Renal cortical epithelial cell (primary cell): ENCODE measurements at regions not wholly inside any gene's neighbourhood (a gene's known extent, or its start where the extent isn't known, plus 50 kb on each side); places are given as distances from the start of the nearest gene placed in this dataset.

ENCODE experiments used
- DNase-seq: peaks from one replicate; pipeline ENCODE4 v3.0.0-alpha.2; 2011; ENCODE audit warnings: low read depth

DNA sequence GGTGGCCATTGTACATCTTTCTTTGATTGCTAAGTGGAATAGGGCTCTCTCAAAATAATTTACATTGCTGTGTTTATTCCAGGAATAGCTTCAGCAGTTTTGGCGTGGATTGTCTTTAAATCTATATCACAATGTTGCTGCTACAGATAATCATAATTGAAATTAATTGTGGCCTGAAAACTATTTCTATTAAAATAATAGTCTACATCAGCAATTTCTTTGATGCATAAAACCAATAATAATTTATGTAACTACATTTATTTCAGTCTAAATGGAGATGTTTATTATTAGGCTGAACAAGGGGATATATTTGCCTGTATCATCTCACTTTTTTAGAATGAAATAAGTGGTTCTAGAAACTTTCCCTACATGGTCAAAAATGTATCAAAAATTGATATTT is 456.0 kb upstream of the CTNND2 start:
- DNase-seq, result no peak

GRCh38 chr5:12358371-12359090 is 454.3 kb upstream of the CTNND2 start:
- DNase-seq, result no peak

DNA sequence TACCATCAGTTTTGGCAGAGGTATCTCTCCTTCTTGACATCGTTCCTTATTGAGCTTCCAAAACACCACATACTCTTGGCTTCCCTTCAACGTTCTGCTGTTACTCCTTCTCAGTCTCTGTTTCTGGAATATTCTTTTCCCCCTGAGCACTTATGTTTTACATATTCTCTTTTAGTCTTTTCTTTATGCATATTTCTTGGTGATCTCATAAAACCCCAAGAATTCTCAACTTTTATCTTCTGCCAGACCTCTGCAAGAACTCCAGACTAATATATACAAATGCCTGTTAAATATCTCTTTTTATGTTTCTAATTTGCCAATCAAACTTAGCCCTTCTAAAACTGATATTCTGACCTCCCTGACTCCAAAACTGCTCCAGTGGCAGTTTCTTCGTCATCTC is 453.4 kb upstream of the CTNND2 start:
- DNase-seq, result no peak

DNA sequence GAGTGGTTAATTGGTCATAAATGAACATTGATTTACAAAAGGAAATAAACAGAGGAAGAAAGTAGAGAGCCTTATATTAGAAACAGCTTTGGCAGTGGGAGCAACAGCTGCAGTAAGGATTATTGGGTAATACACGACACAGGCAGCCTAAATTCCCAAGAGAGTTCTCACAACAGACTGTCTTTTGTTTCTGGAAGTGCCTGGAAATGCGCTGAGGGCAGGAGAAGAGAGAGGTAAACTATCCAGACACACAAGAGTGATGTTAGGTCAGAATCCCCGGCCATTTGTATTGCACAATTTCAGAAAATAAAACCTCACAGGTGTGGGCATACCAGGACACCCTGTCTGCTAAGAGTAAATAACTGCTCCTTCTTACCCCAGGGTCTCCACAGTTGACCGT is 450.4 kb upstream of the CTNND2 start:
- DNase-seq, result no peak

DNA sequence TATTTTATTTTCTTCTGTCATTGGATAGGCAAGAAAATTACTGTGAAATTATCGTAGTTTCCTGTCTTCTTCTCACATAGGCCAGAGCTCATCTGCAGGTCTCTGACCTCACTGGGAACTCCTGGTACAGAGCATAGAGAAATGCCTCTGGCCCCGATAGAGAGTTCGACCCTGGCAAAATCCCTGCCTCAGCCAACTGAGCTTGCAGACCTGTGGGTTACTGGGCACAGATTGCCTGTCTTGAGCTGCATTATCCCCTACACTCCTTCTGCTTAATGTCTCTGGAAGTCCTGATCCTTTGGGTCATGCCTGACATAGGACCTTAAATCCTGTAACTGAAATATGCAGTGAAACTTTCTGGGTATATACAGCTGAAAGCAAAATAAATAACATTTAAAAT is 439.3 kb upstream of the CTNND2 start:
- DNase-seq, result no peak

GRCh38 chr5:12335938-12336337 is 431.7 kb upstream of the CTNND2 start:
- DNase-seq, result no peak

- no peak for DNase-seq
Measured at GRCh38 chr5:12332480-12332879, 428.2 kb upstream of the CTNND2 start.

DNA sequence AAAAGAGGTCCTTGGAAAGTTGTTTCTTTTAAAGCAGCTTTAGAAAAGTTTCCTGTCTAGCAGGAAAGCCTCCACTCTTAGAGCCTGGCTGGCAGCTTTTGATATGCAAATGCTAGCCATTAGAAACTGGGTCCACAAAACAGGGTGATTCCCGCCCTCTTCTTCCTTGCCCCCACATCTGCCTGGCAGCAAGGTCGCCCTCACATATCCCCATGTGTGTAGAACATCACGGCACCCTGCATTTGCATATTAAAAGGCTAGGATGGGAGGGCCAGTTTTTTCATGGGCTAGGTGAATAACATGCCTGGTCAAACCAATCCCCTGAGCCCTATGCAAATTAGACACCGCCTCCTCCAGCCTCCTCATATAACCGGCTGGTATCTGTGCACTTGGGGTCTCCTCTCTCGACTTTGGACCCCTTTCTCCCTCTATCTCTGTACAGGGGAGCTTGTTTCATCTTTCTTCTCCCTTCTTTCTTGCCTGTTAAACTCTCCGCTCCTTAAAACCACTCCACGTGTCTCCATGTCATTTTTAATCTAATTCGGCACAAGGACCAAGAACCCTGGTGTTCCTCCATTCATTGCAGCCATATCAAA is 426.8 kb upstream of the CTNND2 start:
- DNase-seq, result no peak

DNA sequence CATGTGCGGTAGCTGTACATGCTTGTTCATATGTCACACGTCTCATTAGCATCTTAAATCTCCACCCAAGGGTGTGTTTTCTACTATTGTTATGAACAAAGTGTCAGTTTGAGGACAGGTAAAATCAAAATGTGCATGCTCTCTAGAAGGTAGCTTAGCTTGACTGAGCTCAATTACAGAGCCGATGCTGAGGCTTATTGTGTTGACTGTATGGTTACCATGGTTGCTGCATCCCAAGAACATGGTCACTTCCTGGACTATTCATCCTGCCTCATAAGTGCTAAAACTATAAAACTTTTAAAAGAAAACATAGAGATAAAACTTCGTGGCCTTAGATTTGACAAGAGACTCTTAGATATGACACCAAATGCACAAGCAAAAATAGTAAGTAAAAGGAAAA is 426.1 kb upstream of the CTNND2 start:
- DNase-seq, result no peak

DNA sequence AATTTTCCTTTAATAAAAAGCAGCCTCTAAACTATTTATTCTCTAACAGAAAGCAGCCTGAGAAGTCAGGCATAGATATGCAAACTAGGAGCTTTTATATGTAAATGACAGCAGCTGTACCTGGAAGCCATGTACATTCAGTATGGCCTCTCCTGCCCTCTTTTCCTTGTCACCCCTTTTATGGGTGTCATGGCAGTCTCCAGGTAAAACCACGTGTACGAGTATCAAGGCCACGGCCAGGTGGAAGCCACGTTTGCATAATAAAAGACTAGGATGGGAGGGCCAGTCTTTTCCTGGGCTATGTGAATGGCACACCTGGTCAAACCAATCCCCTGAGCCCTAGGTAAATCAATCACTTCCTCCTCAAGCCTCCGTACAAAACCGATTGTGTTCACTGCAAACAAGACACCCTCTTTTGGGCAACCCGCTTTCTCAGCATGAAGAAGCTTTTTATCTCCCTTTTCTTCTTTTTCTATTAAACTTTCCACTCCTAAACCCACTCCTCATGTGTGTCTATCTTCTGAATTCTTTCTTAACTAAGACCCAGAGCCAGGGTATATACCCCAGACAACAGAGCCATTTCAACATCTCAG is 419.5 kb upstream of the CTNND2 start:
- DNase-seq, result no peak

- no peak for DNase-seq
Measured at GRCh38 chr5:12322042-12322441, 417.8 kb upstream of the CTNND2 start.

GRCh38 chr5:12320331-12320730 is 416.1 kb upstream of the CTNND2 start:
- no peak for DNase-seq

DNA sequence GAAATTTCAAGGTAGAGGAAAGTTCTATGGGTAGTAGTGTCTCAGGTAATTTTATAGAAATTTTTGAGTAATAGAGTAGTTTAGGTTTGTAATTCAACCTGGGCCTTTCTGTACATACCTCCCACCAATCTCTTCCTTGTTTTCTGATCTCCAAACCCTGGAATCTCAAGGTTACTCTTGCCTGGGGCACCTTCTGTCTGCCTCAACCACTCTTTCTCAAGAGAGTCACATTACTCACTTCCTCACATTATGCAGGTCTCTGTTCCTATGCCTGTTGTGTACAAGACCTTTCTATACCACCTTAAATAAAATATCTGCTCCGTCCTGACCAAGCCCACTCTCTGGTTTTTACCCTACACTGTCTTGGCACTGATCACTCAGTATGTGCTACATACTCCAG is 412.6 kb upstream of the CTNND2 start:
- no peak for DNase-seq

GRCh38 chr5:12315461-12315860 is 411.2 kb upstream of the CTNND2 start:
- DNase-seq, result no peak

DNA sequence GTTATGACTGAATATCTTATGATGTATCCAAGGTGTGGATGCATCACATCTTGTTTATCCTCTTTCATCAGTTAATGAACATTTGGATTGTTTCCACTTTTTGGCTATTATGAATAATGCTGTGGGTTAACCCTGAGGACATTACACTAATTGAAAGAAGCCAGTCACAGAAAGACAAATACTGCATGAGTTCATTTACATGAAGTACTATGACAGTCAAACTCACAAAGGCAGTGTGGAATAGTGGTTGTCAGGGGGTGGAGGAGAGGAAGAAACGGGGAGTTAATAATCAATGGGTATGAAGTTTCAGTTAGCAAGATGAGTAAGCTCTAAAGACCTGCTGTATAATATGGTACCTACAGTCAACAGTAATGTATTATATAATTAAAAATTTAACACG is 409.4 kb upstream of the CTNND2 start:
- DNase-seq, result no peak

GRCh38 chr5:12312343-12312742 is 408.1 kb upstream of the CTNND2 start:
- DNase-seq, result no peak

GRCh38 chr5:12294151-12294550 is 389.9 kb upstream of the CTNND2 start:
- DNase-seq, result no peak

DNA sequence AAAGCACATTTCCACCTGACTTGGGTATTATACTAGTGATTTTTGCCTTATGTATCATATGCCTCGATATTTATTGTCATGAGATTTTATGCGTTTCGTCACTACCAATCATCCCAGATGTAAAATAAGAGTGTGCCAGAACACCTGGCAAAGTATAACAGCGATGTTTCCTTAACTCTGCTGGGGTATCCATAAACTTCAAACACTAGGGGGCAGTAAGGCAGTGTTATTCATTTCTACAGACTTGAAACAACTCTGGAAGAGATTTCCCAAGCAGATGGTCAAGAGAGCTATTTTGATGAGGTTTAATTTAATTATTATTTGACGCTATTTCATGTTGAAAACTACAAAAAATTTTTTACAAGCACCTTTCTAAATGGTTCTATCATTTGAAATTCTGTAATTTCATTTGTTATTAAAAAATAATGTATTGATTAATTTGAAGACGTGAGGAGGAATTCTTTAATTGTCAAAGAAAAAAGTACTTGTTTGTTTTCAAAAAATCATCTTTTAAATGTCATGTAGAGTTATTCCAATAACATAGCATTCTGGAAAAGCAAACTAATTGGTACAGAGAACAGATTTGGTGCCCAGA is 388.5 kb upstream of the CTNND2 start:
- DNase-seq, result peak; percentile 1

- no peak for DNase-seq
Measured at GRCh38 chr5:12284604-12285003, 380.4 kb upstream of the CTNND2 start.

DNA sequence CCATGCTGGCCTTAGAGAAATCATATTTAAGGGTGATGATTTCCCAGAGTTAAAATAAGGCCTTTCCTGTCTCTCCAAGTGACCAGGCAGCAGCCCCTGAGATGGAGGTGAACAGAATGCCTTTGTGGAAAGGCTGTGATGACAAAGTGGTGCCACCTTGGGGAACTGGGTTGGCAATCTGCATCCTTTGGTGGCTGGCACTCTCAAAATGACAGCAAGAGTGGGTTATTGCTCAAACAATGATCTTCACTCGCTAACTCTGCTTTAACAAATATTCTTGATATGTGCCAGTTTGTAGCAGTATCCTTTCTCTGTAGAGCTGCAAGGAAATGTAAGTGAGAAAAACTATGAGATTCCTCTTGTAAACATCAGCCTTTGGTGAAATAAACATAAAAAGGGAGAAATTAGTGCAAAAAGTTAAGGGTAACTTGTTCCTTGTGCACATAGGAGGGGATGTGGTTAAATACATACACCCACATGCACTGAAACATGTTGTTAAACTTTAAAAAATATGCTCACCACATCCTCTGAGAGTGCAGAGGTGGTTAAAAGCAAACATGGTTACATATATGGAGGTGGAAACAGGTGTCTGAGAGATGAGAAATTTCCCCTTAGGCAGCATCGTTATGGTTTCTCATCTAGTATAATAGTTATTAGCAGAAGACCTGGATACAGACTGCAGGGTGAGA is 373.4 kb upstream of the CTNND2 start:
- DNase-seq, result no peak

DNA sequence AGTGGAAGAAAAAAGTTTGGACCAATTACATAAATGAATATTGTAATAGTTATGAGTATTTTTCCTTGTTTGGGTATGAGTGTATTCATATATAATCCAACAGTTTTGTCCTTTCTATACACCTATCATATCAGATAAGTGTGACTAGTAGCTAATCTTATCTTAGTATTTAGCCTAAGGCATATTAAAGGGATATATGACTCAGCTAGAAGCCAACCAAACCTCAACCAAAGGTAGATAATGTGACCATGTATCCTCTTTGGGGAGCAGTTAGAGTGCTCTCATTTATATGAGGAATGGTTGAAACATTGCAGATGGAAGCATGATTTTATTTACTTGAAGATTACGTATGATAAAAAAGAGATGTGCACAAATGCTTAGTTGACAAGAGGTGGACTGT is 370.0 kb upstream of the CTNND2 start:
- DNase-seq, result no peak

- no peak for DNase-seq
Measured at GRCh38 chr5:12272389-12272788, 368.1 kb upstream of the CTNND2 start.

GRCh38 chr5:12270914-12271313 is 366.7 kb upstream of the CTNND2 start:
- no peak for DNase-seq
